SIG-M5 treated with dmso at 0.1 percent for 504 hours (cell line): ENCODE measurements at regions not wholly inside any gene's neighbourhood (a gene's known extent, or its start where the extent isn't known, plus 50 kb on each side); places are given as distances from the start of the nearest gene placed in this dataset.

ENCODE experiments used
- DNase-seq: peaks from one replicate; lab custom pipeline; 2025; ENCODE audit not compliant: unreplicated experiment; lab: John Stamatoyannopoulos, UW

DNA sequence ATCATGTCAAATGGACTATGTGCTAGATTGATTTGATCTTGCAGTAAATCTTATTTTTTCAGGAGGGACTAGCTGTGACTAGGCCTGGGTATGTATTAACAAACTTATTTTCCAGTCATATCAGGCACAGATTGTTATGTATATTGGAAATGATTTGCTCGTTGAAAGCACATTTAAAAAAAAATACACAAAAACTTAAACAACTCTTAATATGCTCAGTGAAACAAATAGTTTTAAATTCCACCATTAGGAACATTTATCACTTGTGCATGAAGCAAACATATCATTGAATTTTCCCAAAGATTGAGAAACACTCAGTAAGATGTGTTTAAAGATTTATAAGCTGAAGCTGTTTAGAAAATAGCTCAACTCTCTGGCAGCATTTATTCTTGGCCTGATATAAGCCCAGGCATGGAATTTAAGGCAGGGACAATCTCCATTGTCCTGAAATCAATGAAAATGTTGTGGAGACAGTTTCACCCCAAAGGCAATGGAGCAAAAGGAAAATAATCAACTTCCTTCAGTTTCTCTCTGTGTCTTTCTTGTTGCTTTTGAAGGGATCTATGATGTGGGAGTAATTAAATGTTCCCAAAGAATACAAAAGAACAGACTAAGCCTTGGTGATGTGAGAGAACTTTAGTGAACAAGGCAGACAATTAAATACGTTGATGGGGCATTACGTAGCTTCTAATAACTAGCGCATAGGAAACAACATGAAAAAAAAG is 250.3 kb downstream of the GPR37 start:
- no peak for DNase-seq

DNA sequence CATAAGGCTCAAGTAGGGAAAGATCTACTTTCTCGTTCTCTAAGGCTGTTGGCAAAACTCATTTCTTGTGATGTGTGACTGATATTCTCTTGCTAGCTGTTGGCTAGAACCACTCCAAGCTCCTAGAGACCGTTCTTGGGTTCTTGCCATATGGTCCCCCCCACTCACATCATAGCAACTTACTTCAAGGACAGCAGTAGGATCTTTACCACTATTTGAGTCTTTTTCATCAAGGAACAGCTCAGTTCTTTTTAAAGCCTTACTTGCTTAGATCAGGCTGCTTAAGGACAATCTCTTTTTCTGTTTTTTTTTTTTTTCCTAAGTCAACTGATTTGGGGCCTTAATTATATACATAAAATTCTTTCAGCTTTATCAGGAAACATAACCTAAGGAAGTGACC is 251.1 kb downstream of the GPR37 start:
- no peak for DNase-seq

DNA sequence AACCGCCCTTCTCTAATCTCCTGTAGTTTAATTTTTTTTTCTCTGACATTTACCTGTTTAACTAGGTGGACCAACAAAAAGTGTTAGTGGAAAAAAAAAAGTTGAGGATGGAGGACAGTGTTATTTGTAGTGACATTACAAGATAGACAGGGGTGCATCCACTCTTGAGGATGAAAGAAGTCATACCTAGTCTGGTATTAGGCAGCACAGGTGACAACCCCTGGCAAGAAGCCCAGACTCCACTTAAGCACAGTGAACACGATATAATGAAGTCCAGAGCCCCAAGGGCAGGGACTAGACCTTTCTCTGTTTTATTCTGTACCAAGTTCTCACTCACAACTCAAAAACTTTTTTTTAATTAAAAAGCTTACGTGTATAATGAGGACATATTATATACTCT is 268.4 kb downstream of the GPR37 start:
- DNase-seq = no peak

DNA sequence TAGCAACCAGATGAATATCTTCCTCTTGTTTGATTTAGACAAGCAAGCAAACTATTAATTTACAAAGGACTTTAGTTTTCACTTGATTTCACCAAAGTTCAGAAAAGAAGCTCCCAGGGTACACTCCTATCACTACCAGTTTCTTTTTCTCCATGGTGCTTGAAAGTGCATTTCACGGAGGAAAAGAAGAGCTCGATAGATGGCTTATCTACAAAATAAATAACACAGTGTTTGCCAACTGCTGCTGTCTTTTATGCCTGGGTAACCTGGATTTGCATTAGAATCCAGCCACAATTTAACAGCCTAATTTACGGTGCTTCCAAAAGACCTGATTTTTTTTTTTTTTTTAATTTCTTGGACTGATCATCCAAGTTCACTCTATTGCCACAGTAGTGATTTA is 275.7 kb downstream of the GPR37 start:
- no peak for DNase-seq

- DNase-seq = no peak
Observed at GRCh38 chr7:124489082-124489819, 276.3 kb downstream of the GPR37 start.

DNA sequence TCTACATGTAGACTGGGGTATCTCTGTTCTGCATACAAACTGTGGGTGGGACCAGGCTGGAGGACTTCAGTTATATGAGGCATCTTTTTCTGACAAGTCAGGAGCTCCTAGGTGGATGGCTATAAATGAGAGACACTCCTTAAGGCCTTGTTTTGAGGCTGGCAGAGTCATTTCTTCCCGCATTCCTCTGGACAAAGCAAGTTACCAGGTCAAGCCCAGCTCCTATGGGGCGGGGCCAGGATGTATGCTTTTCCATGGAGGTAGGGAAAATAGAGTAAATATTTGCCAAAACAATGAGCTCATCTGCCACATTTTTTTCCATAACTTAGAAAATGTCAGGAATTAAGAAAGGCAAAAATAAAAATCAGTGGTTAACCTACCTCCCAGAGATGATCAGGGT is 283.4 kb downstream of the GPR37 start:
- DNase-seq = no peak

- DNase-seq = no peak
Observed at GRCh38 chr7:124480821-124481290, 284.7 kb downstream of the GPR37 start.

DNA sequence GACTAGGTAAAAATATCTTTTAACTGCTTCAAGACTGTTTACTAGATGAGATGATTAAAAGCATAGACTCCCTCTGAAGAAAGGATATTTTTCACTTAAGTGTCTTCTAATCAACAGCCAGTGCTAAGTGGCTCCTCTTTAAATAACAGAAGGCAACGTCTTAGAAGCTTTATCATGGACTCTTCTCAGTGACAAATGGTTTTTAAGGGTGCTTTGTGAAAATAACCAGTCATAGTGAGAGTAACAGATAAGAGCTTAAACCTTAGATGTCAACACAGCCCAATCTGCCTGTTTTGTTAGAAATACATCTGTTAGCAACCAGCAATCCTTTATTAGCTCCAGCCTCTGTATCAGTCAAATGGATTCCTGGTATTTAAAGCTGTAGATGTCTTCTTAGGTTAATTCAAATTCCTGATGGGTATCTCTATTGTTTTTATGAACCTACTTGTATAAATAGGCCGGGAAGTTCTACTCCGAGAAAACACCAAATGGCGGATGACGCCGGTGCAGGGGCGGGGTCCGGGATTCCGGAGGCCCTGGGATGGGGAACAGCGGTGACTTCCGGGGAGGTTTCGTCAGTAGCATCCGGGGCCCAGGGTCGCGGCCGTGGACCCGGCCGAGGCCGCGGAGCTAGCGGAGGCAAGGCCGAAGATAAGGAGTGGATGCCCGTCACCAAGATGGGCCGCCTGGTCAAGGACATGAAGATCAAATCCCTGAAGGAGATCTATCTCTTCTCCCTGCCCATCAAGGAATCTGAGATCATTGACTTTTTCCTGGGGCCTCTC is 285.4 kb downstream of the GPR37 start:
- no peak for DNase-seq

- no peak for DNase-seq
Observed at GRCh38 chr7:124462249-124462648, 303.3 kb downstream of the GPR37 start.

DNA sequence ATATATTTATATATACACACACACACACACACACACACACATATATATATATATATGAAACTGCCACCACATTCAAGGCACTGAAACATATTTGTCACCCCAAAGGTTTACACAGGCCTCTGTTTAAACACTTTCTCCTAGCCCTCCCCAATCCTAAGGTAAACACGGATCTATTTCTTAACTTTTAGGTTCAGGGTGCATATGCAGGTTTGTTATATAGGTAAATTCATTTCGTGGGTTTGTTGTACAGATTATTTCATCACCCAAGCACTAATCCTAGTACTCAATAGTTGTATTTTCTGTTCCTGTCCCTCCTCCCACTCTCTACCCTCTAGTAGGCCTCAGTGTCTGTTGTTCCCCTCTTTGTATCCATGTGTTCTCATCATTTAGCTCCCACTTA is 305.0 kb downstream of the GPR37 start:
- DNase-seq = no peak

DNA sequence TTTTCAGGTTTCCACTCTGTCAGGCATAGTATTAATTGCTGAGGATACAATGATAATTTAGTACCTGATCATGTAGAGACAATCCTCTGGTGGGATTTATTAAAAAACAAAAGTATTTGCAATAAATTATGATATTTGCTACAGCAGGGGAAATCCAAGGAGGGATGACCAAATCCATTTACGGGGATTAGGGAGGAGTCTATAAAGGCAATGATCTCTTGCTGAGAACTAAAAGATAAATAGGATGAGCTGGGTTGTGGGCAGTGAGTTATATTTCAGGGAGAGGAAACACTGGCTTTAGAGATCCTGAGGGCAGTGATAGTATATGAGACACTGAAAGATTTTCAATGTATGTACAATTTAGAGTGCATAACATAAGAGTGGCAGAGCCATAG is 305.5 kb downstream of the GPR37 start:
- DNase-seq = no peak

DNA sequence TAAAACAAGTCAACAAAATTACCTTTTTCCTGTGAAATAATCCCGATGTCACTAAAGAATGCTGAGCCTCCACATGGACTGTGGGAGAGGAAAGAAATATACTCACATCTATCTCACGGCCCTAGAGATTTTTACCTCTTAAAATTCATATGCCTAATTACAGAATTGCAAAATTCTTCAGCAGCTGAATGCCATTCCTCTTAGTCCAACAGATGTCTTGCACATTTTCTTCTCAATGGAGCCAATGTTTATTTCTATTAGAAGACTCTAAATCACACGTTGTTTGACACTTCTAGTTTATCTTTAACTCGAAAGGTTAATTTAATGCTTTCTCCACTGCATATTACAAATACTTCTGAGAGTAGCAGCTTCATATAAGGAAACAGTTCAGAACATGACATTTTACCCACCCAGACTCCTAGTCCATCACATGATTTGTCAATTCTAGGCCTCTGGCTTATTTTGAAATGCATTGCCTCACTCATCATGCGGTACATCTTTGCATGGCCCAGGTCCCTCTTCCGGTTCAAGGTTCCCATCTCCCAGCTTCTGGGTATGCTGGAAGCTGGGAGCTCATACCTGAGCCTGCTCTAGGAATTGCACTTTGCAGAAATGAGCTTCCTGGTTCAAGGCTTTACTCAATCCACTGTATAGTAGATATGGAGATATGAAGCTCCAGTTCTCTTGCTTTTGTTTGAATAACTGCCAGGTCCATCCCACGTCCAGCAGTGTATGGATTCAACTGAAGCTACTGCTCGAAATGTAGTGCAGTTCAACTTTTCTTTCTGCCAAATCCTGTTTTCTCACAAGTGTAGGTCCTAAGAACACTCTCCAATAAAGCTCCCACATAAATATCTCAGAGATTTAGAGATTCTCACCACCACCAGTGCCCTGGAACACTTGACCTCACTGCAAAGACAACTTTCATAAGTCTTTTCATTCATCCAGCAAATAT is 306.2 kb downstream of the GPR37 start:
- no peak for DNase-seq

GRCh38 chr7:124457841-124458240 is 307.8 kb downstream of the GPR37 start:
- no peak for DNase-seq

DNA sequence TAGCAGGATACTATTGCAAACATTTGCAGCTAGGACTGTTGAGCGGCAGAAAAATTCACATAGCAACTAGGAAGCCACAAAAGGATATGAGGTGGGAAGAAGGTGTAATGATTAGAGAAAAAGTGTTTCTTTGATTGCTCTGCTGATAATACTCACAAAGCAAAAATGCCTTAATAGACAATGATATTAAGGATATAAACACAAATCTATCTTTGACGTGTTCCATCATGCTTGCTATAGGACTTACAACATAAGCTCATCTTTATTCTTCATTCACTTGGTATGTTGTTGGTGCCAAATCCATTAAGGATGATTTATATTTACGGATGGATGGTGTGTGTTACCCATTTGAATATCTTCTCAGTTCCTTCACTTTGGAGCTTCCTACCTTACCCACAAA is 309.3 kb downstream of the GPR37 start:
- DNase-seq = no peak

DNA sequence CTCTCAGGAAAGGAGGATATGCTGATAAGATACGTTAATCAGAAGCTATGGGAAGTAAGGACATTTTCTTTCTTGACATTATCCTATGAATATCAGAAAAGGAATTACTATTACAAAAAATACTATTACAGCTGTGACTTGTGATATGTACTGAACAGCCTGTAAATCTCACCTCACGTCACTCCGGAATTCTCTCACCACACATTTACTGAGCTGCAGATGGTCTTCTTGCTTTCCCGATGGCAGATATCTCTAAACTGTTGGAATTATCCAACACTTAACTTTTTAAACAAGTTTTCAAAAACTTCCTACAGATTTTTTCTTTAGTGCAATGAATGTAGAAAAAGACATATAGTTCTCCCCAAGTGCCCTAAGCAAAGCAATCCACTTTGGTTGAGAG is 313.4 kb downstream of the GPR37 start:
- no peak for DNase-seq

DNA sequence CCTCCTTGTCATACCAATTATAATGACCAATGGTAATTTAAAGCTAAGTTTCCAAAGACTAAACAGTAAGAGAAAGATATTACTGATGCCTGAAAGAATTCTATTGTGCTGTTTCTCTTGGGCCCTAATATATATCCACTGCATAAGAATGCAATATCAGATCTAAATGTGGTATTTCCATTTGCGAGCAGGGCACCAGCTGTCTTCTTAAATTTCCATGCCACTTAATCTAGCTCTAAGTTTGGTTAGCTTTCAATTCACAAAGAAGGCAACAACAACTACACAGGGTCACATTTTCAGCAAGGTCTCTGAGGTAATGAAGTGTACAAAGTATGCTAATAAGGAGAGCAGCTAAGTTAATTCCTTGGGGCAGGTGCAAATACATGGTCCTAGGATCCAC is 315.7 kb downstream of the GPR37 start:
- DNase-seq = no peak

GRCh38 chr7:124444696-124445480 is 320.7 kb downstream of the GPR37 start:
- DNase-seq = no peak

DNA sequence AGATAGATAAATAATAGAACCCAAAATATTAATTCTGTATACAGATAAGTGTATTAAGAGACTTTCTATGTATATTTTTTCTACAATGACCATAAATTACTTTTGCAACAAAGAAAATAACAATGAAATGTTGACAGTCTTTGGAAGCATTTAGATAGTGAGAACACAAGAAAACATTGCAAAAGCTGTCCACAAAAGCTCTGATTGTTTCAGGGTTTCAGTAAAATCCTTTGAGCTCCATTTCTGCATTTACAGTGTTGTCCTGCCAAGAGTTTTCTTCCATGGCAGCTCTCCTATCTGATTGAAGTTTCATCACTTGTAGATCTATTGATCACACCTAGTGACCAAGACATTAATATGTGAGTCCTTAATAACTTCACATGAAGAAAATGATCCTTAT is 321.8 kb downstream of the GPR37 start:
- DNase-seq = no peak

DNA sequence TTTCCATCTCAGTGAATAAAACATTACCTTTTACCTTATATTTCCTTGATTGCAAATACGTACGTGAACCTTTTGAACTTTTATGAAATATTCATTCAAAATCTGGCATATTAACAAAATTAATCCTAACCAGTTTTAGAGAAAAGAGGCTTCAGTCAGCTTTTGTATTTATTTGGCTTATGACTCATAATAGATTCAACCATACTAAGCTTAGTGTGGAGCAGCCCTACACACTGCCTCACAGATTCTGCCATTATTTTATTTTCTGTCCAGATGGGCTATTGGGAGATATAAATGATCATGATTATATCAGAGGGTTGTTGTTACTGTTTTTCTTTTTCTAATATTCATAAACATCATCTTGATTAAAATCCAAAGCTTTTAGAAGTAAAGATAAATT is 325.5 kb downstream of the GPR37 start:
- DNase-seq = no peak

- no peak for DNase-seq
Observed at GRCh38 chr7:124432009-124432578, 333.5 kb downstream of the GPR37 start.
